WTC11 (cell line): ENCODE measurements at regions not wholly inside any gene's neighbourhood (a gene's known extent, or its start where the extent isn't known, plus 50 kb on each side); places are given as distances from the start of the nearest gene placed in this dataset.

Source experiments
- ATAC-seq: fragments of 200-7000 bp; cut with Tn5 transposase; 2 replicates; pipeline ENCODE4 v1.10.0; 2021; ENCODE audit warnings: mild to moderate bottlenecking, moderate library complexity
- CTCF ChIA-PET: fragments of 300-600 bp; sonication (Branson Sonifier 250); formaldehyde crosslinking; loops from one replicate; lab custom pipeline; 2021; ENCODE audit warnings: antibody characterized with exemption; lab: Charles Lee
- POLR2A ChIA-PET: fragments of 350-600 bp; sonication (Branson Sonifier 250); formaldehyde crosslinking; loops from one replicate; lab custom pipeline; 2021; ENCODE audit warnings: antibody characterized with exemption; lab: Charles Lee
- DNase-seq: peaks from one replicate; pipeline ENCODE4 v3.0.0; 2021; ENCODE audit warnings: low spot score
- H3K27ac Mint-ChIP-seq: 2 replicates; pipeline ENCODE4 v1.8.0; 2021; ENCODE audit warnings: mixed read lengths
- H3K27me3 Mint-ChIP-seq: 2 replicates; pipeline ENCODE4 v1.8.0; 2021; ENCODE audit warnings: low read depth, mild to moderate bottlenecking, moderate library complexity, mixed read lengths
- H3K36me3 Mint-ChIP-seq: 2 replicates; pipeline ENCODE4 v1.8.0; 2021; ENCODE audit warnings: mixed read lengths
- H3K4me1 Mint-ChIP-seq: 2 replicates; pipeline ENCODE4 v1.8.0; 2022; ENCODE audit warnings: mixed read lengths
- H3K4me3 Mint-ChIP-seq: 2 replicates; pipeline ENCODE4 v1.8.0; 2021; ENCODE audit warnings: mild to moderate bottlenecking, moderate library complexity, mixed read lengths
- H3K9me3 Mint-ChIP-seq: 2 replicates; pipeline ENCODE4 v1.8.0; 2021; ENCODE audit warnings: mixed read lengths
- CREM ChIP-seq: sonication (generic); formaldehyde crosslinking; IDR thresholded peaks from 2 replicates; pipeline ENCODE4 v1.8.1; 2022; ENCODE audit warnings: mild to moderate bottlenecking, missing genetic modification reagents, moderate library complexity
- ETV6 ChIP-seq: sonication (generic); formaldehyde crosslinking; IDR thresholded peaks from 2 replicates; pipeline ENCODE4 v1.8.1; 2022; ENCODE audit warnings: mild to moderate bottlenecking, missing genetic modification reagents
- GABPB1 ChIP-seq: sonication (generic); formaldehyde crosslinking; IDR thresholded peaks from 2 replicates; pipeline ENCODE4 v1.8.1; 2023; ENCODE audit warnings: mild to moderate bottlenecking, missing genetic modification reagents
- KAT7 ChIP-seq: sonication (generic); formaldehyde crosslinking; IDR thresholded peaks from 2 replicates; pipeline ENCODE4 v1.8.1; 2023; ENCODE audit warnings: missing genetic modification reagents, mild to moderate bottlenecking, borderline replicate concordance
- SMAD3 ChIP-seq: sonication (generic); formaldehyde crosslinking; IDR thresholded peaks from 2 replicates; pipeline ENCODE4 v1.8.0; 2022; ENCODE audit warnings: missing genetic modification reagents, mild to moderate bottlenecking, borderline replicate concordance
- TCF7 ChIP-seq: sonication (generic); formaldehyde crosslinking; IDR thresholded peaks from 2 replicates; pipeline ENCODE4 v1.8.0; 2022; ENCODE audit warnings: mild to moderate bottlenecking, low read depth, missing genetic modification reagents, moderate library complexity
- TEAD1 ChIP-seq: sonication (generic); formaldehyde crosslinking; IDR thresholded peaks from 2 replicates; pipeline ENCODE4 v1.8.0; 2022; ENCODE audit warnings: mild to moderate bottlenecking, missing genetic modification reagents
- TP53 ChIP-seq: sonication (generic); formaldehyde crosslinking; IDR thresholded peaks from 2 replicates; pipeline ENCODE4 v1.8.1; 2023; ENCODE audit warnings: mild to moderate bottlenecking, missing genetic modification reagents
- ZNF219 ChIP-seq: sonication (generic); formaldehyde crosslinking; IDR thresholded peaks from 2 replicates; pipeline ENCODE4 v1.8.0; 2023; ENCODE audit warnings: missing genetic modification reagents, mild to moderate bottlenecking, borderline replicate concordance
- ZNF423 ChIP-seq: fragments of 250-450 bp; sonication (Bioruptor Pico); IDR thresholded peaks from 2 replicates; pipeline ENCODE4 v2.1.2; 2022; ENCODE audit warnings: mild to moderate bottlenecking, moderate library complexity
- TF ChIP-seq, protein P1 (sequence below): sonication (generic); formaldehyde crosslinking; IDR thresholded peaks from 2 replicates; pipeline ENCODE4 v1.8.1; 2022; ENCODE audit warnings: low read depth, mild to moderate bottlenecking, moderate library complexity, missing genetic modification reagents, borderline replicate concordance
- TF ChIP-seq, protein P2 (sequence below): sonication (generic); formaldehyde crosslinking; IDR thresholded peaks from 2 replicates; pipeline ENCODE4 v1.8.0; 2023; ENCODE audit warnings: missing genetic modification reagents
- TF ChIP-seq, protein P3 (sequence below): sonication (generic); formaldehyde crosslinking; IDR thresholded peaks from 2 replicates; pipeline ENCODE4 v1.8.0; 2023; ENCODE audit warnings: missing genetic modification reagents, mild to moderate bottlenecking, borderline replicate concordance
- TF ChIP-seq, protein P4 (sequence below): sonication (generic); formaldehyde crosslinking; IDR thresholded peaks from 2 replicates; pipeline ENCODE4 v1.8.1; 2023; ENCODE audit warnings: mild to moderate bottlenecking, missing genetic modification reagents
- TF ChIP-seq, protein P5 (sequence below): sonication (generic); formaldehyde crosslinking; IDR thresholded peaks from 2 replicates; pipeline ENCODE4 v1.8.0; 2022; ENCODE audit warnings: mild to moderate bottlenecking, missing genetic modification reagents
- TF ChIP-seq, protein P6 (sequence below): sonication (generic); formaldehyde crosslinking; IDR thresholded peaks from 2 replicates; pipeline ENCODE4 v1.8.1; 2022; ENCODE audit warnings: mild to moderate bottlenecking, moderate library complexity, missing genetic modification reagents
- TF ChIP-seq, protein P7 (sequence below): sonication (generic); formaldehyde crosslinking; IDR thresholded peaks from 2 replicates; pipeline ENCODE4 v1.8.1; 2023; ENCODE audit warnings: mild to moderate bottlenecking, moderate library complexity, missing genetic modification reagents

DNA sequence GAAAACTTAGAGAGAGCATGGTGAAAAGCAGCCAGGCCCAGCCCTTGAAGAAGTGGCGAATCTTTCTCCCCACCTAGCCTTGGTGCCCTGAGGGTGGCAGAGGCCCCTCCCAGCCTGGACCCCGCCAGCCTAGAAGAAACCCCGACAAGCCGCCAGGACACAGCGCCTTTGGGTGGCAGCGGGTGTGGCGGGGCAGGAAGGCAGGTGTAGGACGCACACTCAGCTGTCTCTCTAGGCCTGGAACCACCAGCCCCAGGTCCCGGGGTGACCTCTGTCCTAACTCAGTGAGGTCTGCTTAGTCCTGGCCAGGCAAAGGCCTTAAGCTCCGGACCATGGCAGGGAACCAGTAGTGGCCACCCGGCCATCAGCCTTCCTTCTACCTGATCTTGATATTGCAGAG lies 178.3 kb downstream of the BARX1 start:
- no peaks in the 10 kb centered on the region for H3K27me3 Mint-ChIP-seq
- H3K9me3 Mint-ChIP-seq: peaks cover 2% of the 10 kb centered on the region; the same call in 1 of the 2 replicates
- no peak overlapping the region for H3K27ac Mint-ChIP-seq
- CTCF ChIA-PET: interaction anchor here (1.0 kb wide), 1 partner anchor 51 kb away, joined by 3 read pairs; no protein-coding TSS in a partner anchor
- TF ChIP-seq, protein P1, sequence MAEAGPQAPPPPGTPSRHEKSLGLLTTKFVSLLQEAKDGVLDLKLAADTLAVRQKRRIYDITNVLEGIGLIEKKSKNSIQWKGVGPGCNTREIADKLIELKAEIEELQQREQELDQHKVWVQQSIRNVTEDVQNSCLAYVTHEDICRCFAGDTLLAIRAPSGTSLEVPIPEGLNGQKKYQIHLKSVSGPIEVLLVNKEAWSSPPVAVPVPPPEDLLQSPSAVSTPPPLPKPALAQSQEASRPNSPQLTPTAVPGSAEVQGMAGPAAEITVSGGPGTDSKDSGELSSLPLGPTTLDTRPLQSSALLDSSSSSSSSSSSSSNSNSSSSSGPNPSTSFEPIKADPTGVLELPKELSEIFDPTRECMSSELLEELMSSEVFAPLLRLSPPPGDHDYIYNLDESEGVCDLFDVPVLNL: no peak
- TF ChIP-seq, protein P2, sequence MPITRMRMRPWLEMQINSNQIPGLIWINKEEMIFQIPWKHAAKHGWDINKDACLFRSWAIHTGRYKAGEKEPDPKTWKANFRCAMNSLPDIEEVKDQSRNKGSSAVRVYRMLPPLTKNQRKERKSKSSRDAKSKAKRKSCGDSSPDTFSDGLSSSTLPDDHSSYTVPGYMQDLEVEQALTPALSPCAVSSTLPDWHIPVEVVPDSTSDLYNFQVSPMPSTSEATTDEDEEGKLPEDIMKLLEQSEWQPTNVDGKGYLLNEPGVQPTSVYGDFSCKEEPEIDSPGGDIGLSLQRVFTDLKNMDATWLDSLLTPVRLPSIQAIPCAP (CRISPR knock-in tag): no peak
- TF ChIP-seq, protein P3, sequence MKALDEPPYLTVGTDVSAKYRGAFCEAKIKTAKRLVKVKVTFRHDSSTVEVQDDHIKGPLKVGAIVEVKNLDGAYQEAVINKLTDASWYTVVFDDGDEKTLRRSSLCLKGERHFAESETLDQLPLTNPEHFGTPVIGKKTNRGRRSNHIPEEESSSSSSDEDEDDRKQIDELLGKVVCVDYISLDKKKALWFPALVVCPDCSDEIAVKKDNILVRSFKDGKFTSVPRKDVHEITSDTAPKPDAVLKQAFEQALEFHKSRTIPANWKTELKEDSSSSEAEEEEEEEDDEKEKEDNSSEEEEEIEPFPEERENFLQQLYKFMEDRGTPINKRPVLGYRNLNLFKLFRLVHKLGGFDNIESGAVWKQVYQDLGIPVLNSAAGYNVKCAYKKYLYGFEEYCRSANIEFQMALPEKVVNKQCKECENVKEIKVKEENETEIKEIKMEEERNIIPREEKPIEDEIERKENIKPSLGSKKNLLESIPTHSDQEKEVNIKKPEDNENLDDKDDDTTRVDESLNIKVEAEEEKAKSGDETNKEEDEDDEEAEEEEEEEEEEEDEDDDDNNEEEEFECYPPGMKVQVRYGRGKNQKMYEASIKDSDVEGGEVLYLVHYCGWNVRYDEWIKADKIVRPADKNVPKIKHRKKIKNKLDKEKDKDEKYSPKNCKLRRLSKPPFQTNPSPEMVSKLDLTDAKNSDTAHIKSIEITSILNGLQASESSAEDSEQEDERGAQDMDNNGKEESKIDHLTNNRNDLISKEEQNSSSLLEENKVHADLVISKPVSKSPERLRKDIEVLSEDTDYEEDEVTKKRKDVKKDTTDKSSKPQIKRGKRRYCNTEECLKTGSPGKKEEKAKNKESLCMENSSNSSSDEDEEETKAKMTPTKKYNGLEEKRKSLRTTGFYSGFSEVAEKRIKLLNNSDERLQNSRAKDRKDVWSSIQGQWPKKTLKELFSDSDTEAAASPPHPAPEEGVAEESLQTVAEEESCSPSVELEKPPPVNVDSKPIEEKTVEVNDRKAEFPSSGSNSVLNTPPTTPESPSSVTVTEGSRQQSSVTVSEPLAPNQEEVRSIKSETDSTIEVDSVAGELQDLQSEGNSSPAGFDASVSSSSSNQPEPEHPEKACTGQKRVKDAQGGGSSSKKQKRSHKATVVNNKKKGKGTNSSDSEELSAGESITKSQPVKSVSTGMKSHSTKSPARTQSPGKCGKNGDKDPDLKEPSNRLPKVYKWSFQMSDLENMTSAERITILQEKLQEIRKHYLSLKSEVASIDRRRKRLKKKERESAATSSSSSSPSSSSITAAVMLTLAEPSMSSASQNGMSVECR (CRISPR knock-in tag): no peak
- TF ChIP-seq ZNF423 (CRISPR knock-in tag): no peak
- no peak for TF ChIP-seq CREM (CRISPR knock-in tag)
- no peak for TF ChIP-seq TEAD1 (CRISPR knock-in tag)
- no peak for TF ChIP-seq ETV6 (CRISPR knock-in tag)
- no peak for TF ChIP-seq TCF7
- TF ChIP-seq, protein P4, sequence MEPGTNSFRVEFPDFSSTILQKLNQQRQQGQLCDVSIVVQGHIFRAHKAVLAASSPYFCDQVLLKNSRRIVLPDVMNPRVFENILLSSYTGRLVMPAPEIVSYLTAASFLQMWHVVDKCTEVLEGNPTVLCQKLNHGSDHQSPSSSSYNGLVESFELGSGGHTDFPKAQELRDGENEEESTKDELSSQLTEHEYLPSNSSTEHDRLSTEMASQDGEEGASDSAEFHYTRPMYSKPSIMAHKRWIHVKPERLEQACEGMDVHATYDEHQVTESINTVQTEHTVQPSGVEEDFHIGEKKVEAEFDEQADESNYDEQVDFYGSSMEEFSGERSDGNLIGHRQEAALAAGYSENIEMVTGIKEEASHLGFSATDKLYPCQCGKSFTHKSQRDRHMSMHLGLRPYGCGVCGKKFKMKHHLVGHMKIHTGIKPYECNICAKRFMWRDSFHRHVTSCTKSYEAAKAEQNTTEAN (CRISPR knock-in tag): no peak
- TF ChIP-seq TP53: no peak
- DNase-seq (no peak), ATAC-seq (no peak)
- no peak overlapping the region for H3K4me3 Mint-ChIP-seq
- no peaks in the 10 kb centered on the region for H3K4me1 Mint-ChIP-seq
- no peaks in the 10 kb centered on the region for H3K36me3 Mint-ChIP-seq
- POLR2A ChIA-PET: no interaction called here

DNA sequence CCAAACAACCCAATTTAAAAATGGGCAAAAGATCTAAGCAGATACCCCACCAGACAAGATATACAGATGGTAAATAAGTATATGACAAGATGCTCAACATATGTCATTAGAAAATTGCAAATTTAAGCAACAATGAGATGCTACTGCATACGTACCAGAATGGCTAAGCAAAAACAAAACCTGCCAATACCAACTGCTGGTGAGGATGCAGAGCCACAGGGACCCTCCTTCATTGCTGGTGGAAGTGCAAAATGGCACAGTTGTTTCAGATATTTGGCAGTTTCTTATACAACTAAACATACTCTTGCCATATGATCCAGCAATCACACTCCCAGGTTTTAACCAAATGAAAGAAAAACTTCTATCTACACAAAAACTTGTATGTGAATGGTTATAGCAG lies 178.9 kb downstream of the BARX1 start:
- Mint-ChIP-seq H3K9me3 (peaks cover 7% of the 10 kb centered on the region), H3K36me3 (no peaks in the 10 kb centered on the region), H3K27me3 (no peaks in the 10 kb centered on the region), H3K4me1 (no peaks in the 10 kb centered on the region), H3K27ac (no peak overlapping the region), H3K4me3 (no peak overlapping the region)
- CTCF ChIA-PET: no interaction called here
- ATAC-seq (no peak), DNase-seq (no peak)
- POLR2A ChIA-PET: no interaction called here
- TF ChIP-seq KAT7 (CRISPR knock-in tag) (no peak), SMAD3 (no peak), ZNF219 (CRISPR knock-in tag) (no peak)
- TF ChIP-seq, protein P5, sequence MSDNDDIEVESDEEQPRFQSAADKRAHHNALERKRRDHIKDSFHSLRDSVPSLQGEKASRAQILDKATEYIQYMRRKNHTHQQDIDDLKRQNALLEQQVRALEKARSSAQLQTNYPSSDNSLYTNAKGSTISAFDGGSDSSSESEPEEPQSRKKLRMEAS: no peak

DNA sequence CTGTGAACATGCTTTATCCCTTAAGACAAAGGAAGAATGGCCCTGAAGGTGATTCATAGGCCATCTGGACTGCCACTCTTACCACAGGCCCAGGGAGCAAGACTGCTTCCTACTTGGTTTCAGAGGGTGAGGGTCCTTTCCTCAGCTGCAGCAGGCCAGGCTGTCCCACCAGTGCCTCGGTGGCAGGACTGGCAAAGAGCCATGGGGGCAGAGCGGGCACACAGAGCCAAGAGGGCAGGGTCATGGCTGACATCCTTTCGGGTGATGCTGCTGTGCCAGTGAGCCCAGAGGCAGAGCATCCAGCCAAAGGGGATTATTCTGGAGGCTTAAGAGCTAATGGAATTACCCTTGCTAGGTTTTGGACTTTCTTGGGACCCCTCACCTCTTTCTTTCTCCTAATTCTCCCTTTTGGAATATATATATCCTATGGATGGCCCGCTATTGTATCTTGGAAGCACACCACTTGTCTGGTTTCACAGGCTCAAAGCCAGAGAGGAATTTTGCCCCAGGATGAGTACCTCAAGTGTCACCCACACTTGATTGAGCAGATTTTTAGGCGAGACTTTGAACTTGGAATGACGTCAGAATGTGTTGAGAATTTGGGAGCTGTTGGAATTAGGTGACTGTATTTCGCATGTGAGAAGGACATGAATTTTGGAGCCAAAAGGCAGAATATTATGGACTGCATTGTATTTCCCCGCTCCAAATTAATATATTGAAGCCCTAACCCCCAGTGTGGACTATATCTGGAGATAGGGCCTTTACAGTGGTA lies 180.6 kb downstream of the BARX1 start:
- H3K27ac Mint-ChIP-seq: no peak overlapping the region
- no peak for TF ChIP-seq GABPB1 (CRISPR knock-in tag)
- TF ChIP-seq, protein P6, sequence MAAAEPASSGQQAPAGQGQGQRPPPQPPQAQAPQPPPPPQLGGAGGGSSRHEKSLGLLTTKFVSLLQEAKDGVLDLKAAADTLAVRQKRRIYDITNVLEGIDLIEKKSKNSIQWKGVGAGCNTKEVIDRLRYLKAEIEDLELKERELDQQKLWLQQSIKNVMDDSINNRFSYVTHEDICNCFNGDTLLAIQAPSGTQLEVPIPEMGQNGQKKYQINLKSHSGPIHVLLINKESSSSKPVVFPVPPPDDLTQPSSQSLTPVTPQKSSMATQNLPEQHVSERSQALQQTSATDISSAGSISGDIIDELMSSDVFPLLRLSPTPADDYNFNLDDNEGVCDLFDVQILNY (CRISPR knock-in tag): no peak
- TF ChIP-seq, protein P7, sequence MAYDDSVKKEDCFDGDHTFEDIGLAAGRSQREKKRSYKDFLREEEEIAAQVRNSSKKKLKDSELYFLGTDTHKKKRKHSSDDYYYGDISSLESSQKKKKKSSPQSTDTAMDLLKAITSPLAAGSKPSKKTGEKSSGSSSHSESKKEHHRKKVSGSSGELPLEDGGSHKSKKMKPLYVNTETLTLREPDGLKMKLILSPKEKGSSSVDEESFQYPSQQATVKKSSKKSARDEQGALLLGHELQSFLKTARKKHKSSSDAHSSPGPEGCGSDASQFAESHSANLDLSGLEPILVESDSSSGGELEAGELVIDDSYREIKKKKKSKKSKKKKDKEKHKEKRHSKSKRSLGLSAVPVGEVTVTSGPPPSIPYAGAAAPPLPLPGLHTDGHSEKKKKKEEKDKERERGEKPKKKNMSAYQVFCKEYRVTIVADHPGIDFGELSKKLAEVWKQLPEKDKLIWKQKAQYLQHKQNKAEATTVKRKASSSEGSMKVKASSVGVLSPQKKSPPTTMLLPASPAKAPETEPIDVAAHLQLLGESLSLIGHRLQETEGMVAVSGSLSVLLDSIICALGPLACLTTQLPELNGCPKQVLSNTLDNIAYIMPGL (CRISPR knock-in tag): no peak

More for the DNA sequence above, 180.6 kb downstream of the BARX1 start:
- H3K4me1 Mint-ChIP-seq: no peaks in the 10 kb centered on the region
- peaks cover 25% of the 10 kb centered on the region for H3K9me3 Mint-ChIP-seq
- ATAC-seq (no peak), DNase-seq (no peak)
- ChIA-PET CTCF (no interaction called here), POLR2A (no interaction called here)
- H3K36me3 Mint-ChIP-seq: no peaks in the 10 kb centered on the region
- H3K4me3 Mint-ChIP-seq: no peak overlapping the region
- no peaks in the 10 kb centered on the region for H3K27me3 Mint-ChIP-seq
